Thyroid gland (tissue), 4 donors: ENCODE measurements at regions not wholly inside any gene's neighbourhood (a gene's known extent, or its start where the extent isn't known, plus 50 kb on each side); places are given as distances from the start of the nearest gene placed in this dataset.

Experiments used
- CTCF ChIP-seq, 6 experiments: fragments of 200-600 bp in 3 of 6; fragments of 450-650 bp in 3 of 6; sonication (generic) in 3 of 6; IDR thresholded peaks; one replicate each; pipeline ENCODE4 v1.5.1; 2016 to 2019; ENCODE audit warnings: antibody characterized with exemption in 6 of 6, mild to moderate bottlenecking in 2 of 6, inconsistent platforms in 1 of 6, moderate library complexity in 1 of 6
- POLR2A ChIP-seq, 2 donors: fragments of 450-650 bp; IDR thresholded peaks; one replicate each; pipeline ENCODE4 v1.6.1; 2017; ENCODE audit warnings: antibody characterized with exemption in 2 of 2, mild to moderate bottlenecking in 2 of 2, moderate library complexity in 1 of 2

GRCh38 chr12:65696227-65696626 is 128.1 kb upstream of the HMGA2 start:
- TF ChIP-seq CTCF (IDR thresholded peaks at IDR 0.05) (no peak), POLR2A (IDR thresholded peaks at IDR 0.05) (no peak)
